SW 1271 (cell line): ENCODE measurements at regions not wholly inside any gene's neighbourhood (a gene's known extent, or its start where the extent isn't known, plus 50 kb on each side); places are given as distances from the start of the nearest gene placed in this dataset.
"Not testable (repeated sequence)": the region's sequence is repeated elsewhere in the genome, so short reads cannot be mapped to it uniquely, and the experiment has no call there.

Experiments
- DNase-seq, 2 experiments: peaks; one replicate each; lab custom pipeline; 2025; lab: John Stamatoyannopoulos, UW

- no peak for DNase-seq
Observed at GRCh38 chr7:136325027-136325426, 347.9 kb upstream of the MTPN start.

DNA sequence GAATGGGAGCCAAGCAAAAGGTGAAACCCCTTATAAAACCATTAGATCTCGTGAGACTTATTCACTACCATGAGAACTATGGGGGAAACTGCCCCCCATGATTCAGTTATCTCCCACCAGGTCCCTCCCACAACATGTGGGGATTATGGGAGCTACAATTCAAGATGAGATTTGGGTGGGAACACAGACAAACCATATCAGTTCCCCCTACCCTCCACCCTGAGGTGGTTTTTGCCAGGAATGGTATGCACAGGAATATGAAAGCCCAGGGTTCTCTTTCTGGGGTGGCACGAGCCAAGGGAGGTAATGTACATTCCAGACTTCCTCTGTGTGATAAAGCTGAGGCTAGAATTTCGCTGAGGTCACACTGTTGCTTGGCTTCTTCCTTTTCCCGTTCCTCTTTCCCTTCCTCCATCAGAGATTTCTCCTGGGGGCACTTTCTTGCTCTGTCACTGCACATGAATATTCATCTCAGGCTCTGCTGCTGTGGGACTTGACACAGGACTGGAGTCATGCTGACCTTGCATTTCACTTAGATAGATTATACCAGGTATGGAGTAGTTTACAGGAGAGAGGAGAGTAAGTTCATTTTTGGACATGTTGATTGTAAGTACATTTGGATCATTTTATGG, 347.0 kb upstream of the MTPN start:
- DNase-seq, result no peak

- DNase-seq, result no peak
Observed at GRCh38 chr7:136312592-136312991, 335.4 kb upstream of the MTPN start.

- DNase-seq, result no peak
Observed at GRCh38 chr7:136309407-136309806, 332.2 kb upstream of the MTPN start.

GRCh38 chr7:136308230-136308629, 331.1 kb upstream of the MTPN start:
- no peak for DNase-seq

GRCh38 chr7:136303162-136303561, 326.0 kb upstream of the MTPN start:
- DNase-seq, result no peak

GRCh38 chr7:136302049-136302448, 324.9 kb upstream of the MTPN start:
- DNase-seq, result no peak

GRCh38 chr7:136294977-136295376, 317.8 kb upstream of the MTPN start:
- no peak for DNase-seq

DNA sequence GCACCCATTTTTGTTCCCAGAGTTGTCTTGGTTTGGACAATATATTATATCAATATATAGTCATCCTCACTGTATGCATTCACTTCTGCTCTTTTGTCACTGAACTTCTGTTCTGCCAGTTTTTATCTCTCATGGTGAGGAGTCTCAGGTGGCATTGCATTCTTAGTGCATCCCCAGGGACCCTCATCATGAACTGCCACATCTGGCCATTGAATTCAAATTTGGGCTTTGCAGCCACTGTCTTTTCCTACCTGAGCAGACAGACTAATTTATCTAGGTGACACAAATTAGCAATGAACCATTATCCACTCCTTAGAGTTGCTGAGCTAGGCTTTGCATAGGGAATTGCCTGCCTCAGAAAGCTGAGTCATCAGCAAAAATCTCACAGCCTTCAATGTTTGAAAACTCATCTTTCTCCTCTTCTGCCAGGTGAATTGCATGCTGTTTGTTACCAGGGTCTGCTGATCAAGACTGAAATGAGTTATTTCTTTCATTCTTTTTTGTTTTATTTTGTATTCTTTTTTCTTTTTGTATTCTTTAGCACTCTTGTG, 316.8 kb upstream of the MTPN start:
- DNase-seq, result no peak

DNA sequence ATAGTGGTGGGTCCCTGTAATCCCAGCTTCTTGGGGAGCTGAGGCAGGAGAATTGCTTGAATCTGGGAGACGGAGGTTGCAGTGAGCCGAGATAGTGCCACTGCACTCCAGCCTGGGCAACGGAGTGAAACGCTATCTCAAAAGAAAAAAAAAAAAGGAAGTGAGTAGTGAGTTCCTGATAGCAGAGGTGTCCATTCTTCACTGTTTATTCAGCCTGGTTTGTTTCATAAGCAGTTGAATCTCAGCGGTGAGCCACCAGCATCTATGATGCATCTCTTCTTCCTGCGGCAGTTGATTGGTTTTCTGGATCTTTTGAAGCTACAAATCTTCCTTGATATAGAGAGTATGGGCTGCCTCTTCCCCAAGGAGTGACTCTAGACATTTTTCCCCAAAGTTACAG, 316.1 kb upstream of the MTPN start:
- no peak for DNase-seq

GRCh38 chr7:136292365-136292764, 315.2 kb upstream of the MTPN start:
- no peak for DNase-seq

- DNase-seq, result no peak
Observed at GRCh38 chr7:136290351-136290750, 313.2 kb upstream of the MTPN start.

DNA sequence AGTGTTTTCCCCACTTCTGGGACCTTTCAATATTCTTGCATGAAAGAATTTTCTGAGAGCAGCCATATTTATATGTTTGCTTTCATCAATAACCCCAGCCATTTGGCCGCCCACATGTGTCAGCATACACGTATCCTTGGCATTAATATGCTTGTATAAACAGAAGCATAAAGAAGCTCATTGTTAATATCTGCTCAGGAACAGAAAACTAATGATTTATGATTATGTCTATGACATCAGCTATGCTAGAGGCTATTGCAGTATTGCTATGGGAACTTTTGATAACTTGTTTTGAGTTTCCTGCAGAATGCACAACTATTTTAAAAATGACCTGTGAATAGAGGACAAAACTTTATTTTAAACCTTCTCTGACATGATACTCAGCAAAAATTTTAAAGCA, 300.9 kb upstream of the MTPN start:
- no peak for DNase-seq

DNA sequence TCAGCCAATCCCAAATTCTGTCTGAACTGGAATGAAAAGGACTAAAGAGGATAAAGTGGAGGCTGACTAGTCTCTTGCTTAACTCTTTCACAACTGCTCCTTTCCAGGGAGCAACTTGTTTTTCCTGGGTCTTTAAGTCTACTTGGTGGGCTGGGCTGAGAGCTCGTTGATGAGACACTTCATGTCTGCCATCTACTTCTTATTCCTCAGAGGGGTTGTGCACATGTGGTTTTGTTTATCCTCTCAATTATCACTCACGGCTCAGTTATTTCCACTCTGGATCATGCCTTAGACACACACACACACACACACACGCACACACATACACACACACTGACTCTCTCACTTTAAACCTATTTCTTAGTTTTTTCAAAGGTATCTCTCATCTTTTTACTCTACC, 298.6 kb upstream of the MTPN start:
- DNase-seq, result no peak

DNA sequence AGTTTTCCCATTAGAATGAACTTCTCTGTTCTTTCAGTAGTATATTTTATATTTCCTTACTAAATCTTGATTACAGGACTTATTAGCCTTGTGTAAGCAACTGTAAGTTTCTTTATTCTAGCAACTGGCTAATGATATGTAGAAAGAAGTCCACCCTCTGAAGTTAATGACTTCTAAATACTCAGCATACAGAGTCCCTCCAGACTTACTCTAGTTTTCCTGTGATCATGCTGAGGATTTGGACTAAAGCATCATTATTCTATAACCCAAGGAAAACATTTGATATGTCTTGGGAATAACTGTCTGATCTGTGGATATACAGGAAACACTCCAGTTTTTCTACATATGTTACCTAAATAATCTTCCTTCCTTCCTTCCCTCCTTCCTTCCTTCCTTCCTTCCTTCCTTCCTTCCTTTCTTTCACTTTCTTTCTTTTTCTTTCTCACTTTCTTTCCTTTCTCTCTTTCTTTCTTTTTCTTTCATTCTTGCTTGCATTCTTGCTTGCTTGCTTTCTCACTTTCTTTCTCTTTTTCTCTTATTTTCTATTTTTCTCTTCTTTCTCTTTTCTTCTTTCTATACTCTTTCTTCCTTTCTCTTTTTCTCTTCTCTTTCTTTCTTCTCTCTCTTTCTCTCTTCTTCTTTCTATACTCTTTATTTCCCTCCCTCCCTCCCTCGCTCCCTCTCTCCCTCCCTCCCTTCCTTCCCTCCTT, 297.6 kb upstream of the MTPN start:
- DNase-seq, result no peak

DNA sequence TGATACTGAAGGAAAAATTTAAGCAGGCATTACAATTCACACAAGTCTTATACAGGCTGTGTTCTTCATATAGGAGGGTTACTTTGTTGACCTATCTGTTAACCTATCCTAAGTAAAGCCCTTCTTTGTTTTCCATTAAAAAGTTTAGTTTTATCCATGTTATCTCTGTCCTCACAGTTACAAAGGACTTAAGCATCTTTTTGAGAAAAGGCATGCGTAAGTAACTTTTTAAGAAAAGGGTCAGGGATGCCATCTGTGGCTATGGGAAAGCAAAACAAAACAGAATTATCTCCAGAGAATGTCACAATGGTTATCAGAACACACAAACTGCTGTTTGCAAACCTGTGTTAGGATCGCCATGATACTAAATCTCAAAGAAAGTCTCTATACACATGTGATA, 295.8 kb upstream of the MTPN start:
- no peak for DNase-seq

GRCh38 chr7:136267822-136268221, 290.7 kb upstream of the MTPN start:
- no peak for DNase-seq

DNA sequence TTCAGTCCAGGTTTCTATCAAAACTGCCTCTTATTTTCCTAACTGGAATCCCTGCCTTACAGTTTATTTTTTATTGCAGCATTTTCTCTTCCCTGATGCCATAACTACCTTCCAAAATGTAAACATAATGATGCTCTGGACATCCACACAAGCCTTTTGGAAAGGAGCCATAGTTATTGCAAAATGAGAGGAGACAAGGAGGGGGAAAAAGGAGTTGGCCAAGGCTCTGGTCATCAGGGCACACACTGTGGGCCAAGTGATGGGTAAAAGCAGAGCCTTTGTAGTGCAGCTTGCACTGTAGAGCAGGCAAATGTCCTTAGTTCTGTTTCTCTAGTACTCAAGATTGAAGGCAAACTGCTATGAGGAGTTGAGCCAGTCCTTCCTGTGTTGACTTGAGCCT, 289.3 kb upstream of the MTPN start:
- no peak for DNase-seq

DNA sequence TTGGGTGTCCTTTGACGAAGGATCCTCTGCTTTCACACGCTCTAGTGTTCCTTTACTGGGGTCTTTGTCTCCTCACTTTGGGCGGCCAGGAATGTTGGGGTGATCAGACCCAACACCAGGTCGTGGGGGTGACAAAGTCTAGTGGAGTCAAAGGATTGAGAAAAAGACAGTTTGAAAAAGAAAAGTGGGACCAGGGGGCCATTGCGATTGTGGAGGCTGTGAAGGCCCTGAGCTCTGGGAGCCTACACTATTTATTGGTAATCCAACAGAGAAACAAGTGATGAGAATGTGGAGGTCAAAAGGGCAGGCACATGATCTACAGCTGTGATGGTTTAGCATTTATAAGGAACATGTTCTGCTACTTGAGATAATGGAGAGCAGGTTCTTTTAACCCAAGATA, 287.1 kb upstream of the MTPN start:
- DNase-seq, result not testable (repeated sequence)

GRCh38 chr7:136263112-136263860, 286.1 kb upstream of the MTPN start:
- DNase-seq, result not testable (repeated sequence)

DNA sequence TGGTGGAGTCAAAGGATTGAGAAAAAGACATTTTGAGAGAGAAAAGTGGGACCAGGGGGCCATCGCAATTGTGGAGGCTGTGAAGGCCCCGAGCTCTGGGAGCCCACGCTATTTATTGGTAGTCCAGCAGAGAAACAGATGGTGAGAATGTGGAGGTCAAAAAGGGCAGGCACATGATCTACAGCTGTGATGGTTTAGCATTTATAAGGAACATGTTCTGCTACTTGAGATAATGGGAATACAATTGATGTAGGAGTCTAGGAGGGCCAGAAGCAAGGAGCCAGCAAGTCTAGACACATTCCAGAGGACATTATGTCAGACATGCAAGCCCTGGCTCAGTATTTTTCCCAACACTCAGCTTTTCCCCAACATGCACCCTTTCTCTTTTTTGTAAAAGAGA, 283.4 kb upstream of the MTPN start:
- not testable (repeated sequence) for DNase-seq

DNA sequence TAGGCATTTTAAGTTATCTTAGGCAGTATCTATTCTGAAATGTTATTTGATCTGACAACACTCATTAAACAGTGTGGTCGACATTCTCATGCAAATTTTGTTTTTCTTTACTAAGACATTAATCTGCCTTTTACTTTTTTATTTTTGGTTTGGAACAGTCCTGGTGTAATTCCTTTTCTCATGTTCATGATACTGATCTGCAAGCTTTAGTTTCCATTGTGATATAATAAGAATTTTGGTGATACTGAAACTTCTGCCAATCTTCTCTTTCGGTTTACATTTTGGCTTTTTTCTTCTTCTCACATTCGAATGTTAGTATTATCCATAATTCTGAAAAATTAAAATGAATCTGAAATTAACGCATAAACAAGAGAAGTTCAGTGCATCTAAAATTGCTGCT, 281.9 kb upstream of the MTPN start:
- DNase-seq, result no peak

- DNase-seq, result no peak
Observed at GRCh38 chr7:136256491-136256890, 279.3 kb upstream of the MTPN start.
